H1 (cell line): ENCODE measurements at regions not wholly inside any gene's neighbourhood (a gene's known extent, or its start where the extent isn't known, plus 50 kb on each side); places are given as distances from the start of the nearest gene placed in this dataset.

Experiments
- RAD21 ChIP-seq, 2 experiments: IDR thresholded peaks in 1 of 2; conservative IDR thresholded peaks in 1 of 2; 2 replicates each; pipeline ENCODE4 v1.6.1; 2011; ENCODE audit warnings: low read depth in 2 of 2, low read length in 2 of 2, improper control_type of control experiment in 1 of 2, inconsistent platforms in 1 of 2, mild to moderate bottlenecking in 1 of 2, moderate library complexity in 1 of 2

- no peak for TF ChIP-seq RAD21 (IDR thresholded peaks at IDR 0.05 in 1 of 2, conservative IDR thresholded peaks at IDR 0.05 in 1 of 2; ENCODE audit: low read depth in 2 of 2, low read length in 2 of 2)
These were observed 330.8 kb upstream of the DEFB112 start (continued) for GRCh38 chr6:50380406-50381098.
